ENCODE measurements at regions not wholly inside any gene's neighbourhood (a gene's known extent, or its start where the extent isn't known, plus 50 kb on each side); places are given as distances from the start of the nearest gene placed in this dataset.

DNA sequence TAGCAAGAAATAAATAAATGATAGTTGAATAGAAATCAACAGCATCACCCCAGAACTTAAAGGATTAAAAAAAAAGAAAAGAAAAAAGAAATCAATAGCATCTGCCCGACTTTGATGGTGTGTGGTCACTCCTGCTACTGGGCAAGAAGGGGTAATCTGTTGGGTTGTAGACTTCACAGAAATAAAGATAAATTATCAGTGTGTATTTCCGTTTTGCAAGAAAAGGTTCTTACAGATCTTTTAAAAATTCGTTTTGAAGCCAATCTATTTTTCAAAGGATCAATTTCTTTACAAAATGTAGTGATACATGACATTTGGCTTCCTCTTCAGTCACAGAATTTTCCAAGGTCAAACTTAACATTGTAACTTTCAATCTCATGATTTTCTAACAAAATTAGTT lies 448.9 kb upstream of the FAR2 start:
- H2AFZ ChIP-seq (ENCODE audit: low read length) = no peak overlapping the region
- H2BK15ac ChIP-seq (ENCODE audit: low read depth, low read length) = no peak overlapping the region
- H3T11ph ChIP-seq (ENCODE audit: low read length) = no peak overlapping the region
- no peak overlapping the region for H2BK120ac ChIP-seq (ENCODE audit: low read depth, low read length, poor library complexity, severe bottlenecking)
- no peak overlapping the region for H2AK5ac ChIP-seq (ENCODE audit: insufficient read length, low read length)
- no peaks in the 10 kb centered on the region for H3K4me1 ChIP-seq (ENCODE audit: insufficient read depth, low read length)
- peaks cover 0 to 7% (median 1%) of the 10 kb centered on the region in 3 experiments; a peak in 1 of 7 replicates for H3K36me3 Mint-ChIP-seq (ENCODE audit: insufficient read depth in 1 of 3, low read depth in 3 of 3)
- no peaks in the 10 kb centered on the region for H3K4me1 Mint-ChIP-seq
- H2BK5ac ChIP-seq (ENCODE audit: insufficient read length, low read length) = no peak overlapping the region
- H3K27me3 Mint-ChIP-seq (ENCODE audit: low read depth) = no peaks in the 10 kb centered on the region
- no peak for DNase-seq
- H3K14ac ChIP-seq (ENCODE audit: insufficient read depth, low read length) = no peak overlapping the region
- H3K27ac ChIP-seq (ENCODE audit: insufficient read length, low read depth, low read length) = no peak overlapping the region
- no peaks in the 10 kb centered on the region for H4K20me1 ChIP-seq (ENCODE audit: control insufficient read depth, insufficient read depth, insufficient read length)
- no peak overlapping the region for H4K5ac ChIP-seq (ENCODE audit: insufficient read length, low read depth, low read length)
- H3K27ac Mint-ChIP-seq = no peak overlapping the region
- H4K8ac ChIP-seq (replicated peaks; ENCODE audit: insufficient read length, low read depth, low read length) = no peak overlapping the region
- H3K79me1 ChIP-seq (ENCODE audit: insufficient read depth, low read depth, low read length, poor library complexity, severe bottlenecking) = no peaks in the 10 kb centered on the region
- H4K91ac ChIP-seq (ENCODE audit: insufficient read length, low read depth, low read length) = no peak overlapping the region
- H3K4ac ChIP-seq (ENCODE audit: low read depth, low read length) = no peak overlapping the region
- no peak overlapping the region for H3K56ac ChIP-seq (ENCODE audit: insufficient read length, low read depth, low read length)
- no peak overlapping the region for H3K4me2 ChIP-seq (ENCODE audit: insufficient read depth, insufficient read length, low read length)
- WGBS (ENCODE audit: extremely low coverage, insufficient read length, low lambda C conversion rate) = no CpG with 5 or more reads among the region's 3 CpGs
- no peak overlapping the region for H3K18ac ChIP-seq (ENCODE audit: insufficient read length, low read depth, low read length)
- no peak overlapping the region for H3K23ac ChIP-seq (ENCODE audit: insufficient read length, low read depth, low read length)
- no peaks in the 10 kb centered on the region for H3K79me2 ChIP-seq (ENCODE audit: insufficient read depth, low read length)
- H2BK20ac ChIP-seq (ENCODE audit: low read depth, low read length, poor library complexity, severe bottlenecking) = no peak overlapping the region
- TF ChIP-seq, protein P1, sequence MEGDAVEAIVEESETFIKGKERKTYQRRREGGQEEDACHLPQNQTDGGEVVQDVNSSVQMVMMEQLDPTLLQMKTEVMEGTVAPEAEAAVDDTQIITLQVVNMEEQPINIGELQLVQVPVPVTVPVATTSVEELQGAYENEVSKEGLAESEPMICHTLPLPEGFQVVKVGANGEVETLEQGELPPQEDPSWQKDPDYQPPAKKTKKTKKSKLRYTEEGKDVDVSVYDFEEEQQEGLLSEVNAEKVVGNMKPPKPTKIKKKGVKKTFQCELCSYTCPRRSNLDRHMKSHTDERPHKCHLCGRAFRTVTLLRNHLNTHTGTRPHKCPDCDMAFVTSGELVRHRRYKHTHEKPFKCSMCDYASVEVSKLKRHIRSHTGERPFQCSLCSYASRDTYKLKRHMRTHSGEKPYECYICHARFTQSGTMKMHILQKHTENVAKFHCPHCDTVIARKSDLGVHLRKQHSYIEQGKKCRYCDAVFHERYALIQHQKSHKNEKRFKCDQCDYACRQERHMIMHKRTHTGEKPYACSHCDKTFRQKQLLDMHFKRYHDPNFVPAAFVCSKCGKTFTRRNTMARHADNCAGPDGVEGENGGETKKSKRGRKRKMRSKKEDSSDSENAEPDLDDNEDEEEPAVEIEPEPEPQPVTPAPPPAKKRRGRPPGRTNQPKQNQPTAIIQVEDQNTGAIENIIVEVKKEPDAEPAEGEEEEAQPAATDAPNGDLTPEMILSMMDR (conservative IDR thresholded peaks at IDR 0.05) = no peak
- H3K23me2 ChIP-seq (ENCODE audit: insufficient read length, low read depth, low read length, poor library complexity, severe bottlenecking) = no peaks in the 10 kb centered on the region
- peaks cover 0 to 10% of the 10 kb centered on the region in 2 experiments; a peak in 2 of 5 replicates for H3K9me3 Mint-ChIP-seq
- no peaks in the 10 kb centered on the region for H3K27me3 ChIP-seq (ENCODE audit: insufficient read depth, low read length)
- no peaks in the 10 kb centered on the region for H3K9me3 ChIP-seq (ENCODE audit: control insufficient read depth, low read depth, low read length)
- H3K9ac ChIP-seq (ENCODE audit: extremely low read depth, insufficient read length, low read length) = no peak overlapping the region
- no peak overlapping the region for H2BK12ac ChIP-seq (ENCODE audit: insufficient read length, low read depth, low read length)
- H3K4me3 Mint-ChIP-seq = no peak overlapping the region

Data from H9 (cell line).